ENCODE measurements at regions not wholly inside any gene's neighbourhood (a gene's known extent, or its start where the extent isn't known, plus 50 kb on each side); places are given as distances from the start of the nearest gene placed in this dataset.

- H3K4me1 Mint-ChIP-seq, result no peaks in the 10 kb centered on the region
Measured at GRCh38 chr10:106271237-106271636, 893.3 kb downstream of the SORCS1 start.

GRCh38 chr10:106268000-106268399, 896.5 kb downstream of the SORCS1 start:
- TF ChIP-seq EZH2 (IDR thresholded peaks at IDR 0.05; ENCODE audit: borderline replicate concordance, insufficient read depth, low read depth, low read length, poor library complexity, severe bottlenecking), result no peak
- no peak for TF ChIP-seq CTCF (IDR thresholded peaks at IDR 0.05)
- H3K9me3 Mint-ChIP-seq (ENCODE audit: insufficient read depth), result peaks cover 4% of the 10 kb centered on the region
- no peak overlapping the region for H3K4me3 ChIP-seq (ENCODE audit: control extremely low read depth in 1 of 5, extremely low read depth in 1 of 5, insufficient read depth in 1 of 5, low read depth in 2 of 5, low read length in 4 of 5)
- no peak overlapping the region for H3K27ac Mint-ChIP-seq
- no peak overlapping the region for H3K9ac ChIP-seq (ENCODE audit: low read length)
- no peak overlapping the region for H2AFZ ChIP-seq (ENCODE audit: insufficient read depth, low read depth, low read length, poor library complexity, severe bottlenecking)
- DNase-seq (no peak), ATAC-seq (ENCODE audit: low read depth) (no peak)
- H3K4me1 Mint-ChIP-seq, result no peaks in the 10 kb centered on the region
- H3K4me3 Mint-ChIP-seq, result no peak overlapping the region
- no peaks in the 10 kb centered on the region for H3K4me1 ChIP-seq (ENCODE audit: control insufficient read depth in 2 of 2, insufficient read depth in 2 of 2, low read length in 2 of 2)
- 83% methylated on average over 1 of the region's 2 CpGs for WGBS (ENCODE audit: insufficient coverage)
- H3K4me2 ChIP-seq (replicated peaks; ENCODE audit: low read depth, low read length, poor library complexity, severe bottlenecking), result no peak overlapping the region
- H3K27ac ChIP-seq (ENCODE audit: low read length in 2 of 2), result no peak overlapping the region
- H4K20me1 ChIP-seq (ENCODE audit: control insufficient read depth, insufficient read depth, low read length, poor library complexity, severe bottlenecking), result no peaks in the 10 kb centered on the region
- ChIA-PET POLR2A (no interaction called here), CTCF (no interaction called here)
- H3K27me3 ChIP-seq (replicated peaks in 1 of 4; ENCODE audit: control extremely low read depth in 1 of 4, control insufficient read depth in 3 of 4, insufficient read depth in 4 of 4, low read length in 3 of 4), result no peaks in the 10 kb centered on the region
- no peaks in the 10 kb centered on the region for H3K36me3 ChIP-seq (replicated peaks in 1 of 2; ENCODE audit: control extremely low read depth in 1 of 2, control insufficient read depth in 1 of 2, extremely low read depth in 1 of 2, insufficient read depth in 2 of 2, low read length in 1 of 2)
- peaks cover 0 to 6% (median 0%) of the 10 kb centered on the region in 3 donors for H3K9me3 ChIP-seq (ENCODE audit: control extremely low read depth in 1 of 3, control insufficient read depth in 2 of 3, insufficient read depth in 1 of 3, low read length in 2 of 3)
- H3K27me3 Mint-ChIP-seq, result no peaks in the 10 kb centered on the region
- H3K79me2 ChIP-seq (ENCODE audit: control insufficient read depth, insufficient read depth, low read length), result no peaks in the 10 kb centered on the region
- intact Hi-C loops (cut with micrococcal nuclease), result no loop called here

More at GRCh38 chr10:106271237-106271636, 893.3 kb downstream of the SORCS1 start:
- H2AFZ ChIP-seq (ENCODE audit: insufficient read depth, low read depth, low read length, poor library complexity, severe bottlenecking), result no peak overlapping the region
- peaks cover 0 to 6% (median 0%) of the 10 kb centered on the region in 3 donors for H3K9me3 ChIP-seq (ENCODE audit: control extremely low read depth in 1 of 3, control insufficient read depth in 2 of 3, insufficient read depth in 1 of 3, low read length in 2 of 3)
- TF ChIP-seq CTCF (IDR thresholded peaks at IDR 0.05), result no peak
- TF ChIP-seq EZH2 (IDR thresholded peaks at IDR 0.05; ENCODE audit: borderline replicate concordance, insufficient read depth, low read depth, low read length, poor library complexity, severe bottlenecking), result no peak
- Mint-ChIP-seq H3K9me3 (ENCODE audit: insufficient read depth) (no peaks in the 10 kb centered on the region), H3K27ac (no peak overlapping the region), H3K27me3 (no peaks in the 10 kb centered on the region), H3K4me3 (no peak overlapping the region)
- H3K4me1 ChIP-seq (ENCODE audit: control insufficient read depth in 2 of 2, insufficient read depth in 2 of 2, low read length in 2 of 2), result no peaks in the 10 kb centered on the region
- no peak overlapping the region for H3K4me3 ChIP-seq (ENCODE audit: control extremely low read depth in 1 of 5, extremely low read depth in 1 of 5, insufficient read depth in 1 of 5, low read depth in 2 of 5, low read length in 4 of 5)
- ChIA-PET CTCF (no interaction called here), POLR2A (no interaction called here)
- DNase-seq (no peak), ATAC-seq (ENCODE audit: low read depth) (no peak)
- H3K36me3 ChIP-seq (replicated peaks in 1 of 2; ENCODE audit: control extremely low read depth in 1 of 2, control insufficient read depth in 1 of 2, extremely low read depth in 1 of 2, insufficient read depth in 2 of 2, low read length in 1 of 2), result no peaks in the 10 kb centered on the region
- intact Hi-C loops (cut with micrococcal nuclease), result no loop called here
- no peaks in the 10 kb centered on the region for H3K79me2 ChIP-seq (ENCODE audit: control insufficient read depth, insufficient read depth, low read length)
- no peak overlapping the region for H3K9ac ChIP-seq (ENCODE audit: low read length)
- no peak overlapping the region for H3K4me2 ChIP-seq (replicated peaks; ENCODE audit: low read depth, low read length, poor library complexity, severe bottlenecking)
- no peaks in the 10 kb centered on the region for H4K20me1 ChIP-seq (ENCODE audit: control insufficient read depth, insufficient read depth, low read length, poor library complexity, severe bottlenecking)
- no peaks in the 10 kb centered on the region for H3K27me3 ChIP-seq (replicated peaks in 1 of 4; ENCODE audit: control extremely low read depth in 1 of 4, control insufficient read depth in 3 of 4, insufficient read depth in 4 of 4, low read length in 3 of 4)
- no peak overlapping the region for H3K27ac ChIP-seq (ENCODE audit: low read length in 2 of 2)
- WGBS (ENCODE audit: insufficient coverage), result 50% methylated on average over 1 of the region's 3 CpGs

Measured in B cell (primary cell).